Fibroblast of mammary gland (primary cell): ENCODE measurements at regions not wholly inside any gene's neighbourhood (a gene's known extent, or its start where the extent isn't known, plus 50 kb on each side); places are given as distances from the start of the nearest gene placed in this dataset.

Source experiments
- DNase-seq: peaks from one replicate; pipeline ENCODE4 v3.0.0-alpha.2; 2010; ENCODE audit warnings: low read depth
- H3K4me3 ChIP-seq: 2 replicates; pipeline ENCODE4 v1.5.1; 2011; ENCODE audit warnings: low read depth, mild to moderate bottlenecking, low read length, moderate library complexity; ENCODE audit not compliant: control insufficient read depth
- TF ChIP-seq, protein P1 (sequence below): conservative IDR thresholded peaks from 2 replicates; pipeline ENCODE4 v1.5.1; 2011; ENCODE audit warnings: low read depth, low read length, inconsistent platforms; ENCODE audit not compliant: control insufficient read depth, insufficient read depth

DNA sequence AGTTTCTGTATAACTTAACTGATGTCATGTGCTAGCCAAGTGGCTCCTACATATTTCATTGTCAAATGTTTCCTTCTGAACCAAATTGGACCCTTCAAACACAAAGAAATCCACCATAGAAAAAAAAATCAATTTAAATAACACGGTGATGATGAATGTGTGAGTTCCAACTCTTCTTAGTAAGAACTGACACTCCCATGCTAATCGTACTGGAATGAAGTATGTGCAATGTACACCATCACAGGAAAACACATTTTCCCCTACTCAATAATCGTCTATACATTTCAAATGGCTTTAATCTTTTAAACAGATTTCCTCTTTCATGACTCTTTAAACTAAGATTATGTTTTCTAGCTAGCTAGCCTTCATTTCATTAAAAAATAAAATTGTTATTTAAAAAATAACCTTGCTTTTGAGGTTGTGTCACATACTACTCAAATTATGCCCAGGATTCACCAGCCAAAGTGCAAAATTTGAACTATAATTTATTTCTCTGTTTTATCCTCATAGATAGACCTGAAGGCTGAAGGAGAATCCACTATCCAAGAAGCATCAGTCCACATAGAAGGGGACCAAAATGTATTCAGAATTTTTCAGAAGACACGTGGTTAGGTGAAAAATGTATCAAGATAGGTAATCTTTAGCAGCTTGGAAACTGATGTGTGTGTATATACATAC lies 131.0 kb upstream of the ITGA1 start:
- no peak overlapping the region for H3K4me3 ChIP-seq
- TF ChIP-seq, protein P1, sequence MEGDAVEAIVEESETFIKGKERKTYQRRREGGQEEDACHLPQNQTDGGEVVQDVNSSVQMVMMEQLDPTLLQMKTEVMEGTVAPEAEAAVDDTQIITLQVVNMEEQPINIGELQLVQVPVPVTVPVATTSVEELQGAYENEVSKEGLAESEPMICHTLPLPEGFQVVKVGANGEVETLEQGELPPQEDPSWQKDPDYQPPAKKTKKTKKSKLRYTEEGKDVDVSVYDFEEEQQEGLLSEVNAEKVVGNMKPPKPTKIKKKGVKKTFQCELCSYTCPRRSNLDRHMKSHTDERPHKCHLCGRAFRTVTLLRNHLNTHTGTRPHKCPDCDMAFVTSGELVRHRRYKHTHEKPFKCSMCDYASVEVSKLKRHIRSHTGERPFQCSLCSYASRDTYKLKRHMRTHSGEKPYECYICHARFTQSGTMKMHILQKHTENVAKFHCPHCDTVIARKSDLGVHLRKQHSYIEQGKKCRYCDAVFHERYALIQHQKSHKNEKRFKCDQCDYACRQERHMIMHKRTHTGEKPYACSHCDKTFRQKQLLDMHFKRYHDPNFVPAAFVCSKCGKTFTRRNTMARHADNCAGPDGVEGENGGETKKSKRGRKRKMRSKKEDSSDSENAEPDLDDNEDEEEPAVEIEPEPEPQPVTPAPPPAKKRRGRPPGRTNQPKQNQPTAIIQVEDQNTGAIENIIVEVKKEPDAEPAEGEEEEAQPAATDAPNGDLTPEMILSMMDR, result no peak
- DNase-seq, result no peak

DNA sequence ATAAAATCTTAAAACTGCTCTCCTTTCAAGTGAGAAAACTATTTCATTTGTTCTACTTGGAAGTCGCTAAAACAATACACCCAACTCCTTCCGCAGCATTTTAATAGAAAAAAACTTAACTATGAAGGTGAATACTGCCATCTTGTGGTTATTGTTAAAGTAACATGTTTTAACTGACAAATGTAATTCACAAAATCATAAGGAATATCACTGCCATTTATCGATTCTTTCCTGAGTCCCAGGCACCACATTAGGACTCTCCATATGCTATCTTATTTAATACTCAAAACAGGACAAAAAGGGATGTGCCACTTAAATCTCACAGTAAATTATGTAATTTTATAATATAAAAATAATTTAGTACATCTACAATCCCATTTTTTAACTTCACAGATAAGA lies 130.5 kb upstream of the ITGA1 start:
- DNase-seq, result peak; percentile 65
- no peak overlapping the region for H3K4me3 ChIP-seq
- TF ChIP-seq, protein P1, result peak; percentile 46

GRCh38 chr5:52658246-52658645 lies 129.5 kb upstream of the ITGA1 start:
- DNase-seq, result no peak
- TF ChIP-seq, protein P1, result no peak
- no peak overlapping the region for H3K4me3 ChIP-seq

DNA sequence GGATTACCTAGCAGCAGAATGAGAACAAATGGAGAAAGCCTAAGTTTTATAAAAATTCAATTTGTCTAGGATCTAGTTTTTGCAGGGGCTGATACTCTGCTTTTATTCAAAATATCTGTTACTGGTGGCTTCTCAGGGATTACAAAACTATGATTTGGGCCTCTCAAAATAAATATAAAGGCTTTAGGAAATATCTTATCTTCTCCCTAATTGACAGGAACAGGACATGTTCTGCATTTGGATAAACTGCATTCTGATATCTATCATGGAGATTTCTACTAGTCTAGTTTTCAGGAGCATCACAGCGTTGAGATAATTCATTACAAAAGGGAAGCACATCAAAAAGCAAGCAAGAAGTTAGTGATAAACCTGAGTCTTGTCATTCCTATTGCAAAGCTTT lies 127.1 kb upstream of the ITGA1 start:
- H3K4me3 ChIP-seq, result no peak overlapping the region
- DNase-seq, result no peak
- TF ChIP-seq, protein P1, result no peak

- H3K4me3 ChIP-seq, result no peak overlapping the region
- no peak for DNase-seq
- TF ChIP-seq, protein P1, result no peak
Measured at GRCh38 chr5:52661903-52662595, 125.7 kb upstream of the ITGA1 start.

- H3K4me3 ChIP-seq, result no peak overlapping the region
- TF ChIP-seq, protein P1, result no peak
- DNase-seq, result peak; percentile 83
Measured at GRCh38 chr5:52665559-52665958, 122.2 kb upstream of the ITGA1 start.
